A673 (cell line): ENCODE measurements at regions not wholly inside any gene's neighbourhood (a gene's known extent, or its start where the extent isn't known, plus 50 kb on each side); places are given as distances from the start of the nearest gene placed in this dataset.

ENCODE experiments used
- BruUV-seq: library from RNA; stranded (reverse); fragments of 400-500 nt; replicated peaks from 2 replicates; lab custom pipeline; 2021; lab: Mats Ljungman, UMichigan
- CTCF ChIA-PET: fragments of 300-600 bp; sonication (Branson Sonifier 250); formaldehyde crosslinking; loops from one replicate; lab custom pipeline; 2022; ENCODE audit warnings: antibody characterized with exemption; lab: Charles Lee
- POLR2A ChIA-PET: fragments of 300-600 bp; sonication (Branson Sonifier 250); formaldehyde crosslinking; loops from one replicate; lab custom pipeline; 2022; ENCODE audit warnings: antibody characterized with exemption; ENCODE audit not compliant: low non-redundant PET; lab: Charles Lee
- DNase-seq: peaks from one replicate; pipeline ENCODE4 v3.0.0-alpha.2; 2015; ENCODE audit warnings: low spot score
- H3K27ac ChIP-seq: fragments of 200-600 bp; sonication (generic); 2 replicates; pipeline ENCODE4 v1.5.1; 2016; ENCODE audit warnings: mixed run types, low read depth, mild to moderate bottlenecking, mixed read lengths, antibody characterized with exemption, low read length; ENCODE audit not compliant: poor library complexity, severe bottlenecking
- H3K27me3 ChIP-seq: fragments of 200-600 bp; sonication (generic); replicated peaks from 2 replicates; pipeline ENCODE4 v1.6.1; 2017; ENCODE audit warnings: mixed run types, low read depth, mild to moderate bottlenecking, mixed read lengths, antibody characterized with exemption, low read length; ENCODE audit not compliant: insufficient read depth, poor library complexity
- H3K36me3 ChIP-seq: fragments of 200-600 bp; sonication (generic); 2 replicates; pipeline ENCODE4 v1.6.1; 2016; ENCODE audit warnings: mixed run types, mild to moderate bottlenecking, mixed read lengths, antibody characterized with exemption, low read length; ENCODE audit not compliant: insufficient read depth, poor library complexity, severe bottlenecking
- H3K4me1 ChIP-seq: fragments of 200-600 bp; sonication (generic); 2 replicates; pipeline ENCODE4 v1.6.1; 2017; ENCODE audit warnings: mixed run types, mild to moderate bottlenecking, mixed read lengths, antibody characterized with exemption, low read length; ENCODE audit not compliant: insufficient read depth, poor library complexity, severe bottlenecking
- H3K4me3 ChIP-seq: fragments of 200-600 bp; sonication (generic); 2 replicates; pipeline ENCODE4 v1.5.1; 2016; ENCODE audit warnings: low read depth, mixed run types, mild to moderate bottlenecking, mixed read lengths, low read length; ENCODE audit not compliant: poor library complexity, severe bottlenecking
- H3K9me3 ChIP-seq: fragments of 200-600 bp; sonication (generic); 2 replicates; pipeline ENCODE4 v1.6.1; 2016; ENCODE audit warnings: mixed run types, low read depth, mild to moderate bottlenecking, mixed read lengths, antibody characterized with exemption, low read length; ENCODE audit not compliant: poor library complexity, severe bottlenecking
- CTCF ChIP-seq: fragments of 300-800, 200-600 bp; sonication (generic); conservative IDR thresholded peaks from 2 replicates; pipeline ENCODE4 v1.5.1; 2017; ENCODE audit warnings: low read depth, mild to moderate bottlenecking, antibody characterized with exemption, low read length, moderate library complexity, mixed read lengths
- EZH2 ChIP-seq: fragments of 200-600 bp; sonication (generic); IDR thresholded peaks from 2 replicates; pipeline ENCODE4 v1.6.1; 2017; ENCODE audit warnings: borderline replicate concordance, low read depth, mild to moderate bottlenecking, mixed read lengths, antibody characterized with exemption, low read length; ENCODE audit not compliant: poor library complexity, severe bottlenecking
- intact Hi-C: fragments of 100-400 bp; cut with micrococcal nuclease; formaldehyde crosslinking; loops from one replicate; pipeline ENCODE4 v1.10.0; 2022; ENCODE audit not compliant: unreplicated experiment

- no peak overlapping the region for H3K27ac ChIP-seq
- intact Hi-C loops = no loop called here
- CTCF ChIA-PET = no interaction called here
Observed at GRCh38 chr2:76310894-76311633, 600.3 kb upstream of the GCFC2 start.

DNA sequence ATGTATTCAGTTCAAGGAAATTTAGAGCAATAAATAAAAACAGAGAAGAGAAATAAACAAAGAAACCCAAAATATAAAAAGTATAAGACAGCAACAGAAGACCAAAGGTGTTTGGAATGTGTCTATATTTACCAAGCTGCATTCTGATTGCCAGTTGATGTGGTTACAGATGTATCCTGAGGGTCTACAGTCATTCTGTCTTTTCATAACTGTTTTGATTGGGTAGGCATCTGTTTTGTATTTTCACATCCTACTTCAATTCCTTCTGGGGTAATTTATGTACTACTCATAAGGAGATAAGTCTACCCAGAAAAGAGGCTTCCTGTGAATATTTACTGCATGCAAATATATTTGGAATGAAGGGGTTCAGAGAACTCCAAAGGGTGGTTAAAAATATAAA lies 596.8 kb upstream of the GCFC2 start:
- DNase-seq = no peak
- Histone ChIP-seq H3K9me3 (no peaks in the 10 kb centered on the region), H3K27ac (no peak overlapping the region), H3K4me3 (no peak overlapping the region), H3K36me3 (no peaks in the 10 kb centered on the region), H3K27me3 (no peaks in the 10 kb centered on the region), H3K4me1 (peaks cover 7% of the 10 kb centered on the region)
- ChIA-PET CTCF (no interaction called here), POLR2A (no interaction called here)
- no peak for TF ChIP-seq EZH2
- no peak for TF ChIP-seq CTCF
- no TSS peak for BruUV-seq
- intact Hi-C loops = no loop called here

More at GRCh38 chr2:76310894-76311633, 600.3 kb upstream of the GCFC2 start:
- TF ChIP-seq CTCF (no peak), EZH2 (no peak)
- no peaks in the 10 kb centered on the region for H3K27me3 ChIP-seq
- H3K36me3 ChIP-seq = no peaks in the 10 kb centered on the region
- peaks cover 18% of the 10 kb centered on the region for H3K4me1 ChIP-seq
- BruUV-seq = no TSS peak
- DNase-seq = no peak
- H3K4me3 ChIP-seq = no peak overlapping the region
- POLR2A ChIA-PET = no interaction called here
- no peaks in the 10 kb centered on the region for H3K9me3 ChIP-seq

DNA sequence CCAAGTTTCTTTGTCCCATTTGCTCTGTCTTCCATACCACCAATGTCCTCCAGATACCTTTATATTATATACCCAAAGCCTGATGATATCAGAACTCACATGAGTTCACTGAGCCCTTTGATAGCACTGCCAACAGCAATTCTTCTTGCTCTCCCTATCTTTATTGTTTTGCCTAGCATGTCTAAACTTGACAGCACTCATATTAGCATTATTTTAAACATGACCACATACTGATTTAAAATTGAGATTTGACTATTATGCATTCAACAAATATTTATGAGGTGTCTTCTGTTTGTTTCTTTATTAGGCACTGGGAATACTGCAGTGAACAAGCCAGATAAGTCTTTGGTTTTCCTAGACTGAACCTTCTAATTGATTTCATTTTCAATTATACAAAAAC lies 587.3 kb upstream of the GCFC2 start:
- Histone ChIP-seq H3K4me3 (no peak overlapping the region), H3K27me3 (no peaks in the 10 kb centered on the region), H3K4me1 (peaks cover 4% of the 10 kb centered on the region), H3K36me3 (no peaks in the 10 kb centered on the region), H3K9me3 (no peaks in the 10 kb centered on the region), H3K27ac (no peak overlapping the region)
- ChIA-PET POLR2A (no interaction called here), CTCF (no interaction called here)
- no peak for DNase-seq
- BruUV-seq = no TSS peak
- TF ChIP-seq CTCF (no peak), EZH2 (no peak)
- intact Hi-C loops = no loop called here
